Tibial nerve (tissue), 4 donors: ENCODE measurements at regions not wholly inside any gene's neighbourhood (a gene's known extent, or its start where the extent isn't known, plus 50 kb on each side); places are given as distances from the start of the nearest gene placed in this dataset.

Experiments
- DNase-seq, 2 donors: peaks; one replicate each; pipeline ENCODE4 v3.0.0-alpha.2; 2019; ENCODE audit warnings: low spot score in 2 of 2
- H3K27ac ChIP-seq, 4 donors: fragments of 200-600 bp; sonication (generic) in 3 of 4; one replicate each; pipeline ENCODE4 v1.5.1; 2017 to 2019; ENCODE audit warnings: mild to moderate bottlenecking in 1 of 4
- H3K27me3 ChIP-seq, 2 donors: fragments of 200-600 bp; sonication (generic) in 1 of 2; one replicate each; pipeline versions ENCODE4 v1.5.1 to v1.6.0; 2017 to 2019
- H3K36me3 ChIP-seq, 3 donors: fragments of 200-600 bp; sonication (generic); one replicate each; pipeline ENCODE4 v1.5.1; 2018 to 2019
- H3K4me1 ChIP-seq, 4 donors: fragments of 200-600 bp; sonication (generic) in 3 of 4; one replicate each; pipeline ENCODE4 v1.5.1; 2017 to 2019
- H3K4me3 ChIP-seq, 4 donors: fragments of 200-600 bp; sonication (generic) in 3 of 4; one replicate each; pipeline ENCODE4 v1.5.1; 2017 to 2019; ENCODE audit warnings: mild to moderate bottlenecking in 1 of 4, moderate library complexity in 1 of 4
- H3K9me3 ChIP-seq, 4 donors: fragments of 200-600 bp; sonication (generic) in 3 of 4; one replicate each; pipeline ENCODE4 v1.5.1; 2017 to 2019
- EP300 ChIP-seq, 2 donors: sonication (generic); formaldehyde crosslinking; IDR thresholded peaks; one replicate each; pipeline ENCODE4 v1.6.1; 2017; ENCODE audit warnings: antibody characterized with exemption in 2 of 2, mild to moderate bottlenecking in 1 of 2
- POLR2A ChIP-seq, 2 donors: fragments of 450-650 bp; IDR thresholded peaks; one replicate each; pipeline ENCODE4 v1.6.1; 2017; ENCODE audit warnings: antibody characterized with exemption in 2 of 2, mild to moderate bottlenecking in 2 of 2, moderate library complexity in 2 of 2
- WGBS, 2 donors: methylation state at CpG; one replicate each; pipeline ENCODE4 v1.1.5; 2018; 5-methylcytosine and 5-hydroxymethylcytosine counted together
- TF ChIP-seq, protein P1 (sequence below), 5 experiments: fragments of 200-600 bp in 3 of 5; fragments of 450-650 bp in 2 of 5; sonication (generic) in 3 of 5; IDR thresholded peaks; one replicate each; pipeline ENCODE4 v1.5.1; 2016 to 2019; ENCODE audit warnings: antibody characterized with exemption in 5 of 5, mild to moderate bottlenecking in 3 of 5, moderate library complexity in 2 of 5

DNA sequence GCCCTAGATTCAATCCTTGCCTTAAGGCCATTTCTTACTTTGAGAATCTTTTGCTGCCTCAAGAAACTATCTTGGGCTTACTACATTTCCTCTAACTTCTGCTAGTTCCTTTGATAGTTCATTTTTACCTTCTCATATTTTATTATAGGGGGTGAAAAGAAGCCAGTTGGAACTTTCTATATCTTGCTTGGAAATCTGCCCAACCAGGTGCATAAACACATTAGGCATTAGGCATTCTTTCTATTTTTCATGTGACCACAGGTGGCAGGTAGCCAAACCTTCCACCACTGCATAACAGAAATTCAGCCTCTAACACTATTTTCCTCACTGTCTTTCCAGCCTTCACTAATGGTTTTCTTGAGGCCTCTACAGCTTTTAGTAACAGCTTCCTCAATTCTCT lies 300.0 kb upstream of the SP8 start:
- TF ChIP-seq POLR2A (IDR thresholded peaks at IDR 0.05) (no peak), EP300 (IDR thresholded peaks at IDR 0.05) (no peak)
- TF ChIP-seq, protein P1, sequence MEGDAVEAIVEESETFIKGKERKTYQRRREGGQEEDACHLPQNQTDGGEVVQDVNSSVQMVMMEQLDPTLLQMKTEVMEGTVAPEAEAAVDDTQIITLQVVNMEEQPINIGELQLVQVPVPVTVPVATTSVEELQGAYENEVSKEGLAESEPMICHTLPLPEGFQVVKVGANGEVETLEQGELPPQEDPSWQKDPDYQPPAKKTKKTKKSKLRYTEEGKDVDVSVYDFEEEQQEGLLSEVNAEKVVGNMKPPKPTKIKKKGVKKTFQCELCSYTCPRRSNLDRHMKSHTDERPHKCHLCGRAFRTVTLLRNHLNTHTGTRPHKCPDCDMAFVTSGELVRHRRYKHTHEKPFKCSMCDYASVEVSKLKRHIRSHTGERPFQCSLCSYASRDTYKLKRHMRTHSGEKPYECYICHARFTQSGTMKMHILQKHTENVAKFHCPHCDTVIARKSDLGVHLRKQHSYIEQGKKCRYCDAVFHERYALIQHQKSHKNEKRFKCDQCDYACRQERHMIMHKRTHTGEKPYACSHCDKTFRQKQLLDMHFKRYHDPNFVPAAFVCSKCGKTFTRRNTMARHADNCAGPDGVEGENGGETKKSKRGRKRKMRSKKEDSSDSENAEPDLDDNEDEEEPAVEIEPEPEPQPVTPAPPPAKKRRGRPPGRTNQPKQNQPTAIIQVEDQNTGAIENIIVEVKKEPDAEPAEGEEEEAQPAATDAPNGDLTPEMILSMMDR (IDR thresholded peaks at IDR 0.05), result no peak
- H3K36me3 ChIP-seq, result no peaks in the 10 kb centered on the region
- no peak overlapping the region for H3K27ac ChIP-seq
- no peaks in the 10 kb centered on the region for H3K27me3 ChIP-seq
- no peaks in the 10 kb centered on the region for H3K9me3 ChIP-seq
- no peak for DNase-seq
- H3K4me1 ChIP-seq, result no peaks in the 10 kb centered on the region
- no peak overlapping the region for H3K4me3 ChIP-seq

DNA sequence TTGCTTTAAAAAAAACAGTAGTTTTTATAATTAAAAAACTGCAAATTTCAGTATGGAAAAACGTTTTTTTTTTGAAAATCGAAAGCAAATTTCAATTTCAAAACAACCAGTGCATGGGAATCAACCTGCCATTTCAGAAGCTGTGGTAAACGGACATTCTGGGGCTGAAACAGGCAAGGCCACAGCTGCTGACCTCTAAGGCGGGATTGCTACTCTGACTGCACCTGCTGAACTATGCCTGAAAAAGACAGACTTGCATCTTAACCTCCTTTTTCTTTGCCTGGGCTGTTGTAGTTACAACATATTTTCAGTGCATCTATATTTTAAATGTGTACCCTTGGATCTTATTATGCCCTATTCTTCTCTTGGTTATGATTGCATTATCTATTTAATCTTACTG lies 303.0 kb upstream of the SP8 start:
- TF ChIP-seq POLR2A (IDR thresholded peaks at IDR 0.05), result no peak
- no peak for TF ChIP-seq EP300 (IDR thresholded peaks at IDR 0.05)
- TF ChIP-seq, protein P1 (IDR thresholded peaks at IDR 0.05), result no peak
- WGBS, 2 donors, result 53 to 60% methylated on average over 4 of the region's 4 CpGs

DNA sequence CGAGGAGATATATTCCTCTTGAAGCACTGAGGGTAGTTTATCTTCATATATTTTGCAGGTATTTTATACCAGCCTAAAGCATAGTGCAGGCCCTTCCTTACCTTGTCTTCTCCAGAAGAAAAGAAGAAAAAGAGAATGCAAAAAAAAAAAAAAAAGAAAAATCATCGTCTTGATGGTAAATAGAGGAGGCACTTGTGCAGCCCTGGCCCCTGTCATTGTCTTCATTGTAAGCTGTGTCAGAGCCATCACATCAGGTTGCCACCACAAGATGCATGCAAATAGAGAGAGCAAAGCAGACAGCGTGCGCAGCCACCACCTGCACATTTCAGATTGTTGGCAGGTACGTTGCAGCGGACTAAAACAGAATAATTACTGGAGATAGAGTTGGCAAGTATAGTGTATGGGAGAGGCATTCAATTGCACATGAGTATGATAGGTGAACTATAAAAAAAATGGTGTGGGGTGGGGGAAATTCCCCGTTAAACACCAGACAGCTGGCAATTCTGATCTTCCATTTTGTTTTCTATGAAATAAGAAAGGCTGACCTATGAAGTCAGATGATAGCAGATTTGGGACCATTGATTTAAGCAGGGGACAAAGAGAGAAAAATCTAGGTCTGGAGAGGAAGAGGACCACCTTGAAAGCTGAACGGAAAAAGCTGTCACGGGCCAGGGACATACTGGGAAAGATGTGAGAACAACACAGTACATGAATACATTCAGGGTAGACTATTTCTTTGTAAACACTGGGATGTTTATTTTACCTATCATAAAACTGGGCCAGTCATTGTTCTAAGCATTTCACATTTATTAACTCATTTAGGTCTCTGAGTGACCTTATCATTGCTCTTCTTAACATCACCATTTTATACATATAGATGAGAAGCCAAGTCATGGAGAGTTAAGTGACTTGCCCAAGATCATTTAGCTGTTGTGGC lies 306.3 kb upstream of the SP8 start:
- H3K4me3 ChIP-seq, result no peak overlapping the region
- TF ChIP-seq EP300 (IDR thresholded peaks at IDR 0.05) (no peak), POLR2A (IDR thresholded peaks at IDR 0.05) (no peak)
- TF ChIP-seq, protein P1 (IDR thresholded peaks at IDR 0.05), result no peak
- no peaks in the 10 kb centered on the region for H3K9me3 ChIP-seq
- DNase-seq, result no peak
- no peaks in the 10 kb centered on the region for H3K4me1 ChIP-seq
- H3K27me3 ChIP-seq, result no peaks in the 10 kb centered on the region
- H3K27ac ChIP-seq, result no peak overlapping the region
- WGBS, 2 donors, result 86 to 91% methylated on average over 9 of the region's 9 CpGs
- H3K36me3 ChIP-seq, result no peaks in the 10 kb centered on the region

More for the DNA sequence above, 303.0 kb upstream of the SP8 start:
- no peaks in the 10 kb centered on the region for H3K36me3 ChIP-seq
- H3K27me3 ChIP-seq, result no peaks in the 10 kb centered on the region
- DNase-seq, result no peak
- H3K27ac ChIP-seq, result no peak overlapping the region
- no peak overlapping the region for H3K4me3 ChIP-seq
- H3K4me1 ChIP-seq, result no peaks in the 10 kb centered on the region
- H3K9me3 ChIP-seq, result no peaks in the 10 kb centered on the region

DNA sequence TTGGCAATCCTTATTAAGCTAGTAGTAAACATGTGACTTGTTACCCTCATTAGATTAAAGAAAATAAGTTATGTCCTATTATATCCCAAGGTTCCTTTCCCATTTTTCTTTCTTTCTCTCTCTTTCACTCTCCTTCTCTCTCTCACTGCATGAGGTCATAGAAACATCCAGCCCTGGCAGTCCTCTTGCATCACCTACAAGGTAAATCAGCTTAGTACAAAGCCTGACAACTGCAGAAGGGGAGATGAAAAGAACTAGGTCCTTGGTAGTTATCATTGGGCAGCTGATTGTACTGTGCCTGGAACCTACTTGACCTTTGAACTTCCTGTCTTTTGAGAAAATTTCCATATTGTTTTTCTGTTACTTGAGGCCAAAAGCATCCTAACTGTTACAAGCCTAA lies 307.9 kb upstream of the SP8 start:
- TF ChIP-seq, protein P1 (IDR thresholded peaks at IDR 0.05), result no peak
- TF ChIP-seq POLR2A (IDR thresholded peaks at IDR 0.05) (no peak), EP300 (IDR thresholded peaks at IDR 0.05) (no peak)
- no peaks in the 10 kb centered on the region for H3K9me3 ChIP-seq
- no peak overlapping the region for H3K4me3 ChIP-seq
- DNase-seq, result no peak
- no peaks in the 10 kb centered on the region for H3K27me3 ChIP-seq
- no peak overlapping the region for H3K27ac ChIP-seq
- no peaks in the 10 kb centered on the region for H3K36me3 ChIP-seq
- no peaks in the 10 kb centered on the region for H3K4me1 ChIP-seq

DNA sequence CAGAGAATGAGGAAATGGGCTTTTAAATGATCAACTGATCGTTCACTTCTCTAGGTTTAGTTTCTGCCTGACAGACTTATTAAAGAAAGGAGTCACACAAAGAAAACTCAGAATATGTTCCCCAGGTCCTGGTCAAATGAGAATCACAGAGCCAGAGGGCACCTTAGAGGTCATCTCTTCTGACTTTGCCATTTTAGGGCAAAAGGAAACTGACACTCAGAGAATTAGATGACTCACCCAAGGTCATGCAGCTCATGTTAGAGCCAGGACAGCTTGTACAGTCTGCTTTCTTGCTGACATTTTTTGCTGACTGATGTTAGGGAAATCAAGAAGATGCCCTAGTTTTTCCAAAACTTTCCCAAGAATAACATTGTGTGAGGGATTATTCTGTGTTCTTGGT lies 312.7 kb upstream of the SP8 start:
- Histone ChIP-seq H3K4me3 (no peak overlapping the region), H3K9me3 (no peaks in the 10 kb centered on the region), H3K27me3 (no peaks in the 10 kb centered on the region), H3K27ac (no peak overlapping the region), H3K36me3 (no peaks in the 10 kb centered on the region), H3K4me1 (no peaks in the 10 kb centered on the region)
- DNase-seq, result no peak
- TF ChIP-seq EP300 (IDR thresholded peaks at IDR 0.05) (no peak), POLR2A (IDR thresholded peaks at IDR 0.05) (no peak)
- TF ChIP-seq, protein P1 (IDR thresholded peaks at IDR 0.05), result no peak
- WGBS, 2 donors, result 43 to 77% methylated on average over 1 of the region's 1 CpG
